ENCODE measurements at regions not wholly inside any gene's neighbourhood (a gene's known extent, or its start where the extent isn't known, plus 50 kb on each side); places are given as distances from the start of the nearest gene placed in this dataset.

DNA sequence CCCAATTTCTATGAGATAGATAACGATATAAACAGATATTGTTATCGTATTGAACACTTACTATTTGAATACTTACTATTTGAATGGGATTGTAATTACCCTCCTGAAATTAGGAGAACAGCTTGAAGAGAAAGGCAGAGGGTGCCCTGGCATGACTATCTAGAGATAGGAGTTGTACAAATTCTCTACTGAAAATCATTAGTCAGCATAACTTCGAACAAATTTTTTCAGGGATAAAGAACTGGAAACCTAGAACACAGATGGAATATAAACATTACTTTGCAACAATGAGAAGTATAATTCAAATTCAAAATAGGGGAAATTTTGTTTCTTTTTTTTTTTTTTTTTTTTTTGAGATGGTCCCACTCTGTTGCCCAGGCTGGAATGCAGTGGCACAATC lies 1096.8 kb downstream of the C4orf33 start:
- DNase-seq (ENCODE audit: low read depth), result no peak
- H3K4me3 ChIP-seq (ENCODE audit: low read length), result no peak overlapping the region
- TF ChIP-seq CTCF (IDR thresholded peaks at IDR 0.05; ENCODE audit: insufficient read depth, low read depth, low read length, missing control alignments), result no peak

- DNase-seq (ENCODE audit: low read depth), result no peak
- no peak for TF ChIP-seq CTCF (IDR thresholded peaks at IDR 0.05; ENCODE audit: insufficient read depth, low read depth, low read length, missing control alignments)
- no peak overlapping the region for H3K4me3 ChIP-seq (ENCODE audit: low read length)
Measured at GRCh38 chr4:130197946-130198345, 1102.0 kb downstream of the C4orf33 start.

DNA sequence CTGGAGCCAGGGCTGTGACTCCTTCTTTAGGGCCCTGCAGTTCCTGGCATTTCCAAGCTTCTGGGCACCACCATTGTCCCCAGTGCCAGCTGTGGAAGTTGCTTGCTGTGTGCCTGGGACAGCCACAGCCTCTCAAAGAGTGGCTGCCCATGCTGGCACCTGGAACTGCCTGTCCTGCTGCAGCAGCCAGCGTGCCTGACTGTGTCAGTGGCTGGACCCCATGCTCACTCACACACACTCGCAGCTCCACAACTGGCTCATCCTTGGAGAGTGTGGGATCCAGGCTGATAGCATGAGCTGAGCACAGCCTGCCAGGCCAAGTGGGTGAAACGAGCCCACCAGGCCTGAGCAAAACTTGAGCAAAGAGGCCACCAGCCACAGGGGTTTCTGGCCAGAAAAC lies 1107.6 kb downstream of the C4orf33 start:
- H3K4me3 ChIP-seq (ENCODE audit: low read length), result no peak overlapping the region
- TF ChIP-seq CTCF (IDR thresholded peaks at IDR 0.05; ENCODE audit: insufficient read depth, low read depth, low read length, missing control alignments), result no peak
- DNase-seq (ENCODE audit: low read depth), result no peak

DNA sequence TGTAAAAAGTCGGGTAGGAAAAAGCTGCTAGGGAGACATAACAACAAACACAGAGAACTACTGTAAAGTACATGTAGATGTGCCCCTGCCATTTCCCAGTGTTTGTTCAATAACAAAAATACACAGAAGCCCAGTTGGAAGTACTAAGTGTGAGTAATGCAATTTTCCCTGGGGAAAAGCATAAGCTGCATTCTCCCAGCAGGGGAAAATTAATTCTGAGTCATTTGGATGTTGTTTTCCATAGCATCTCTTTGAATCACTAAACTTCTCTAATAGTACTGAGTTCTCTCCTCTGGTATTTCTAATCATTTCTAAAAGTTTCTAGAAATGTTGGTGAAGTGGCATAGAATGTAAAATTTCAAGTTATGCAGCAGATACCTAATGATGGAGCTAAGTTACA lies 1114.9 kb downstream of the C4orf33 start:
- peak; percentile 70 for DNase-seq (ENCODE audit: low read depth)
- H3K4me3 ChIP-seq (ENCODE audit: low read length), result no peak overlapping the region
- TF ChIP-seq CTCF (IDR thresholded peaks at IDR 0.05; ENCODE audit: insufficient read depth, low read depth, low read length, missing control alignments), result no peak

GRCh38 chr4:130214268-130214667 lies 1118.3 kb downstream of the C4orf33 start:
- DNase-seq (ENCODE audit: low read depth), result no peak
- H3K4me3 ChIP-seq (ENCODE audit: low read length), result no peak overlapping the region
- TF ChIP-seq CTCF (IDR thresholded peaks at IDR 0.05; ENCODE audit: insufficient read depth, low read depth, low read length, missing control alignments), result no peak

DNA sequence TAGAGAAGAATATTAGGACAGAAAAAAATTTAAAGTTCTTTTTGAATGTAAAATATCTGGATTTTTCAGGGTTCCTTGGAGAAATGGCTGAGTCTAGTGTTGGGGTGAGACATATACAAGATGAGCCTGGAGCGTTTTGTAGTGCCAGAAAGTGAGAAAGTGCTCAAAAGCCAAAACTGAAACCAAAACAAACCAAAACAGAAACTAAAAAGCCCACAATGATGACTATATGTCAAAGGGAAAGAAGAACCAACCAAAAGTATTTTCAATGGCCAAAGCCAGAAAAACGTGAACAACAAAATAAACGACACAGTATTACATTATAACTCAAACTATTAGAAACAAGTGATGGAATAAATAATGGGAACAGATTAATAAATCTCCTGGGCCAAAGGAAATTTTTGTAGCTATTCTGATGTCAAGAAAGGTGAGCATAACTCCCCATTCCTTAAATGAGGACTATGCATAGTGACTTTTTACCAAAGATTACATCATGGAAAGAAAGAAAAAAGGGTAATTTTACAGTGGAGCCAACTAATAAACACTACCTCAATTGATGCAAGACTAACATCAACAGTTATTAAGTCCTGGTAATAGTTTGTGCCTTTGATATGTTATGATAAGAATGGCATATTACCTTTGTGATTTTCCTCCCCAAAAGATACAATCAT lies 1137.6 kb downstream of the C4orf33 start:
- no peak for TF ChIP-seq CTCF (IDR thresholded peaks at IDR 0.05; ENCODE audit: insufficient read depth, low read depth, low read length, missing control alignments)
- no peak for DNase-seq (ENCODE audit: low read depth)
- no peak overlapping the region for H3K4me3 ChIP-seq (ENCODE audit: low read length)

DNA sequence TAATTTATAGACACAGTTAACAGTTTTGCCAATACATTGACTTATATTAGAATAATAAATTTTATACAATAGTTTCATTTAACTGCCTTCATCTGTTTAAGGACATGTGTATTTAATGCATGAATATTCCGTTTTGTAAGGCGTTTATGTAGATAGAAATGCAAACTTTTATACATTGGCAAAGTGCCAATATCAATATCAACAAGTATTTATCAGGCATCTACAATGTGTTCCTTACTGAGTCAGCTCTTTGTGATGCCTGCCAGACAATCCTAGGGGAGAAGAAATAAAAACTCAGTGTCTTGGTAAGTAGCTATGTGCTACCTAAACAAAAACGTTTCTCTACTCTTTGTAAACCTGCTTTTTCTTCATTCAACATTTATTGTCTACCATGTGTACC lies 1142.2 kb downstream of the C4orf33 start:
- no peak overlapping the region for H3K4me3 ChIP-seq (ENCODE audit: low read length)
- peak; percentile 16 for DNase-seq (ENCODE audit: low read depth)
- TF ChIP-seq CTCF (IDR thresholded peaks at IDR 0.05; ENCODE audit: insufficient read depth, low read depth, low read length, missing control alignments), result no peak
